GM18907 (cell line): ENCODE measurements at regions not wholly inside any gene's neighbourhood (a gene's known extent, or its start where the extent isn't known, plus 50 kb on each side); places are given as distances from the start of the nearest gene placed in this dataset.

Experiments used
- ATAC-seq: cut with Tn5 transposase; IDR thresholded peaks from one replicate; pipeline ENCODE4 v1.9.1; 2021; ENCODE audit warnings: mild to moderate bottlenecking, moderate library complexity; ENCODE audit not compliant: unreplicated experiment

- peak; percentile 33 for ATAC-seq
Measured at GRCh38 chr12:25009496-25010092, 60.7 kb upstream of the BCAT1 start.

- ATAC-seq: peak; percentile 56
Measured at GRCh38 chr12:25005376-25005775, 56.5 kb upstream of the BCAT1 start.

- no peak for ATAC-seq
Measured at GRCh38 chr12:25004447-25004846, 55.5 kb upstream of the BCAT1 start.

- ATAC-seq: no peak
Measured at GRCh38 chr12:25001311-25001710, 52.4 kb upstream of the BCAT1 start.
